ENCODE measurements at regions not wholly inside any gene's neighbourhood (a gene's known extent, or its start where the extent isn't known, plus 50 kb on each side); places are given as distances from the start of the nearest gene placed in this dataset.
A peak's percentile ranks its signal among the peaks of the same experiment; 100 is the strongest.

- Mint-ChIP-seq H3K9me3 (no peaks in the 10 kb centered on the region), H3K36me3 (ENCODE audit: low read depth) (no peaks in the 10 kb centered on the region), H3K4me3 (no peak overlapping the region), H3K27ac (no peak overlapping the region), H3K27me3 (ENCODE audit: low read depth) (no peaks in the 10 kb centered on the region), H3K4me1 (no peaks in the 10 kb centered on the region)
- no peak for TF ChIP-seq CTCF (IDR thresholded peaks at IDR 0.05; ENCODE audit: unreplicated experiment in 3 of 3)
Observed at GRCh38 chr4:144336633-144337032, 196.1 kb upstream of the GYPA start.

GRCh38 chr4:144338148-144338547 is 197.6 kb upstream of the GYPA start:
- Mint-ChIP-seq H3K36me3 (ENCODE audit: low read depth) (no peaks in the 10 kb centered on the region), H3K27me3 (ENCODE audit: low read depth) (no peaks in the 10 kb centered on the region), H3K9me3 (no peaks in the 10 kb centered on the region), H3K27ac (peak overlapping the region in 1 of 3 experiments; percentile 87), H3K4me1 (no peaks in the 10 kb centered on the region), H3K4me3 (no peak overlapping the region)
- no peak for TF ChIP-seq CTCF (IDR thresholded peaks at IDR 0.05; ENCODE audit: unreplicated experiment in 3 of 3)

DNA sequence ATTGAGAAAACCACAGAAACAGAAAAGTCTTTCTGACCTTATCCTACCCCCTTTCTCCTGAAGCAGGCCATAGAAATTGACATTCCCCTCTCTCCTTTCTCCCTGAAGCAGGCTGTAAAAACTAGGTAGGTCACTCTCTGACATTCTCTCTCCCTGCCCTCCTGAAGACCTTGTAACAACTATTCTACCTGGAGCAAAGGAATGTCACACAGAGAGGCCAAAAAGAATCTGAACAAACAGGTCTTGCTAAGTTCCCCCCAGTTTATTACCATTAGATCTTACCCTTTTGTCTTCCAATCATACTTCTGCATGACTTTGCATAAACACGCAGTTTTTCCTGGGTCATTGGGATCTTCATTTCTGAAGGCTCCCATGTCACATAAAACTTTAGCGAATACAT is 198.3 kb upstream of the GYPA start:
- H3K9me3 Mint-ChIP-seq, result no peaks in the 10 kb centered on the region
- no peak for TF ChIP-seq CTCF (IDR thresholded peaks at IDR 0.05; ENCODE audit: unreplicated experiment in 3 of 3)
- H3K4me1 Mint-ChIP-seq, result no peaks in the 10 kb centered on the region
- no peaks in the 10 kb centered on the region for H3K36me3 Mint-ChIP-seq (ENCODE audit: low read depth)
- H3K27ac Mint-ChIP-seq, result peak overlapping the region in 2 of 3 experiments; percentile 23 to 87
- H3K27me3 Mint-ChIP-seq (ENCODE audit: low read depth), result no peaks in the 10 kb centered on the region
- H3K4me3 Mint-ChIP-seq, result no peak overlapping the region

DNA sequence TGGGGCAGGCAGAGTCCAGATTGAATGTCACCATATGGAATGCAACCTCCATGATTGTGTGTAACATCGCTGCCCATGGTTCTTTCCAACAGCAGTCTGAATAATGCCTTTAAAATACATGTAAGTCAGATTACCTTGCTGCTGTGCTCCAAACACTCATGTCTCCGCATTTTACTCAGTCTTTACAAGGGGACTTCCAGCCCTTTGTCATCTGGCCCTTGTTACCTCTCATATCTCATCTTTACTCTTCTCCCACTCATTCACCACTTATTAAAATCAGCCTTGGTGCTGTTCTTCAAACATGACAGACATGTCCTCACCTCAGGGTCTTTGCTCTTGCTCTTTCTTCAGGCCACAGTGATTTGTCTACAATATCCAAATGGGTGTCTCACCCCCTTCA is 200.4 kb upstream of the GYPA start:
- H3K27me3 Mint-ChIP-seq (ENCODE audit: low read depth), result no peaks in the 10 kb centered on the region
- TF ChIP-seq CTCF (IDR thresholded peaks at IDR 0.05; ENCODE audit: unreplicated experiment in 3 of 3), result no peak
- H3K36me3 Mint-ChIP-seq (ENCODE audit: low read depth), result no peaks in the 10 kb centered on the region

GRCh38 chr4:144342949-144343760 is 202.6 kb upstream of the GYPA start:
- peak overlapping the region in 1 of 3 experiments; percentile 1 for H3K27ac Mint-ChIP-seq
- H3K36me3 Mint-ChIP-seq (ENCODE audit: low read depth), result no peaks in the 10 kb centered on the region
- H3K9me3 Mint-ChIP-seq, result no peaks in the 10 kb centered on the region
- no peaks in the 10 kb centered on the region for H3K27me3 Mint-ChIP-seq (ENCODE audit: low read depth)
- no peak overlapping the region for H3K4me3 Mint-ChIP-seq
- TF ChIP-seq CTCF (IDR thresholded peaks at IDR 0.05; ENCODE audit: unreplicated experiment in 3 of 3), result no peak
- no peaks in the 10 kb centered on the region for H3K4me1 Mint-ChIP-seq

More for the DNA sequence above, 200.4 kb upstream of the GYPA start:
- Mint-ChIP-seq H3K27ac (no peak overlapping the region), H3K4me1 (no peaks in the 10 kb centered on the region), H3K4me3 (no peak overlapping the region), H3K9me3 (no peaks in the 10 kb centered on the region)

DNA sequence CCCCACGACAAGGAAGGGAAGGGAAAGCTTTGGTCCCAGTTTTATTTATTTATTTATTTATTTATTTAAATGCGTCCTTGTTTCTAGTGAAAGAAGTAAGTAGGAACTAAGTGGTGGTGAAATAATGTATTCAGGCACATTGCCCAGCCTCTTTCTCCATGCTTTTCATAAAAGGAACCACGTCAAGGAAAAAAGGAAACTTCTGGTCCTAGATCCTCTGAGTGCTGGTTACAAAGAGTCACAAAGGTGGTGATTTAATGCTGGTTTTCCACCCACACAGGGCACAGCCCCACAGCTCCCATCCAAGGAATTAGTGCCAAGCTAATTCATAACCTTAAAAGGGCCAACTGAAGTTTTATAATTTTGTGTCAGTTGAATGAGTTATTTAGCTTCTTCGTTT is 206.6 kb upstream of the GYPA start:
- Mint-ChIP-seq H3K4me1 (no peaks in the 10 kb centered on the region), H3K9me3 (no peaks in the 10 kb centered on the region), H3K27me3 (ENCODE audit: low read depth) (no peaks in the 10 kb centered on the region), H3K36me3 (ENCODE audit: low read depth) (no peaks in the 10 kb centered on the region), H3K27ac (no peak overlapping the region), H3K4me3 (no peak overlapping the region)
- TF ChIP-seq CTCF (IDR thresholded peaks at IDR 0.05; ENCODE audit: unreplicated experiment in 3 of 3), result no peak

Data from nephron (organoid).